ENCODE measurements at regions not wholly inside any gene's neighbourhood (a gene's known extent, or its start where the extent isn't known, plus 50 kb on each side); places are given as distances from the start of the nearest gene placed in this dataset.

DNA sequence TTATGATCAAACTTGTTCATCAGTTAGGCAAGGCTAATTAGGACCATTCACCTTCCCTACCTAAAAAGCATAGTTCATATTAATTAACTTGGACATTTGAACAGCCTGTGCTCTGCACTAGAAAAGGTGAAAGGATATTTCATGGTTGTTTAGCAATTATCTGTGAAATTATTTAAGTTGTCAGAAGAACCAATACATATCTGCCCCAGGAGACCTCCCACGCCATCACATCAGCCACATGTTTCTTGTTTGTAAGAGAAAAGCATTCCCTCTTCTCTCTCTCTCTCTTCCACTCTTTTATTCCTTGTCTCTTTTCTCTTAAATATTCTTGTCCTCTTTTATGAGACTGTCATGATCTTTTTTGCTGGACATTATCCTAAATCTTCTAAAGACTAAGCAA lies 282.0 kb upstream of the RND3 start:
- ATAC-seq (no peak), DNase-seq (ENCODE audit: low spot score) (no peak)
- intact Hi-C loops (cut with DNase I) = no loop called here

DNA sequence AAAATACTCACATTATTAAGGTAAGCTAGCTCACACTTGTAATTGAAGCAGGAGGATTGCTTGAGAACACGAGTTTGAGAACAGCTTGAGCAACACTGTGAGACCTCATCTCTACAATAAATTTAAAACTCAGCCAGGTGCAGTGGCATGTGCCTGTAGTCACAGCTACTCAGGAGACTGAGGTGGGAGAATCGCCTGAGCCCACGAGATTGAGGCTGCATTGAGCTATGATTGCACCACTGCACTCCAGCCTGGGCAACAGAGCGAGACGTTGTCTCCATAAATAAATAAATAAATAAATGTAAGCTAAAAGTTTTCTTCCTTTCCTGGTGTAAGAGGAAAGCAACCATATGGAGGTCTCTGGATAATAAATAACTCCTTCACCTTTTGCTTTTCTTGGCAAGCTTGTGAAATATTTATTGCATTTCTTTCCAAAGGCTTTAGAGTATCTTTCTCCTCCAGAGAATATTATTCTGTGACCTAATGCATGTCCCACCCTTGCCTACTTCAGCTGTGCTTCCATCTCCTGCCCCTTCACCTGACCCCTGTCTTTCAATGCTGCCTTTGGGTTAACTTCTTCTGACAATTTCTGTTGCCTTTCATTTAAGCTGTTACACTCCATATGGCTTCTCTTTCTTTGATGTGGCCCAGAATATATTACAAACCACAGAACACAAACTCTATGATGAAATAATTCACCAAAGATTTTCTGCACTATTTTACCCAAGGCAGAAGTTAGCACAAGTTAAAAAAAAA lies 280.7 kb upstream of the RND3 start:
- no peak for ATAC-seq
- no peak for DNase-seq (ENCODE audit: low spot score)
- intact Hi-C loops (cut with DNase I) = no loop called here

DNA sequence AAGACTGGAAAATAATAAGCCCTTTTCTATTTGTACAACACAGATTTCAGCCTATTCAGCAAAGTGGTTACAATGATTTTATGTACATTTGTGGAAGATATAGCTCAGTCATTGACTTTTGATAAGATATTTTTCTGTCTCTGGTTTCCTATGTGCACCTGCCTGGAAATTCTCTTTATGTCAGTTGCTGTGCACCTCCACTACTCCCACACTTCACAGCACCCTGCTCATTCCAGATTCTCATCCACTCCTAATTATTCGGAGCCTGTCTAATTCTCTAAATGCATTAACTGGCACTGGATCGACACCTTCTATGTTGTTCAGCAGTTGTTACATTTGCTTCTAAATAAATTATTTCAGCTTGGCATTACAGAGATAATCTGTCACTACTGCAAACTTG lies 275.1 kb upstream of the RND3 start:
- intact Hi-C loops (cut with DNase I) = no loop called here
- DNase-seq (ENCODE audit: low spot score) (no peak), ATAC-seq (no peak)

DNA sequence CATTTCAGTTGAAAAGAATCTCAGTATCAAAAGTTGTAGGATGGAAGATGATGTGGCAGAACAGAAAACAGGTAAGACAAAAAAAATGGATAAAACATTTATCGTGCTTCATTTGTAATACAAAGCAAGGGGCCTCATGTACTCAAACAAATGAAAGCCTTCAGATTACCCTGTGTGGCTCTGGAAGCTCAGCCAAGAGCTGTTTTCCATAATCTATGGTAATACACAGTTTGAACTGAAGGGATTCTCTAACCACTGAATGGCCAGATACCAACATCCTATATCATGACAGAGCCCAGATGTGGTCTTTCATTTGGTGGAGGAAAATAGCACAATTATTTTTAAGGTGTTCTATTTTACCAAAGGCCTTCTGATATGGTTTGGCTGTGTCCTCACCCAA lies 272.1 kb upstream of the RND3 start:
- DNase-seq (ENCODE audit: low spot score) = no peak
- no peak for ATAC-seq
- intact Hi-C loops (cut with DNase I) = no loop called here

DNA sequence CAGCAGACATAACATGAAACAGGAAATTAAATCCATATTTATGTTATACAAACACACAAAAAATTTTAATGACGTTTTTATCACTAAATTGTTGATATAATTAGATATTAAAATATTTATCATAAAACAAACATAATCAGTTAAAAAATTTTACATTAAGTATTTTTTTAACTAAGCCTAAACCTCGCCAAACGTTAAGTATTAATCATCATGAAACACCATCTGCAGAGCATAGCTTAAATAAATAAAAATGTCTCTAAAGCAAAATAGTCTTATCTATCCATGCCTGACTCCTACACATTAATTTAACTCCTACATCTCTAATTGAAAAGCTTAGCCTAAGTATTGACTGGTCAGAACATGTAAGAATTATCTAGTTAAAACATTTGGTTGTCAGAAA lies 271.6 kb upstream of the RND3 start:
- intact Hi-C loops (cut with DNase I) = no loop called here
- DNase-seq (ENCODE audit: low spot score) = no peak
- no peak for ATAC-seq

DNA sequence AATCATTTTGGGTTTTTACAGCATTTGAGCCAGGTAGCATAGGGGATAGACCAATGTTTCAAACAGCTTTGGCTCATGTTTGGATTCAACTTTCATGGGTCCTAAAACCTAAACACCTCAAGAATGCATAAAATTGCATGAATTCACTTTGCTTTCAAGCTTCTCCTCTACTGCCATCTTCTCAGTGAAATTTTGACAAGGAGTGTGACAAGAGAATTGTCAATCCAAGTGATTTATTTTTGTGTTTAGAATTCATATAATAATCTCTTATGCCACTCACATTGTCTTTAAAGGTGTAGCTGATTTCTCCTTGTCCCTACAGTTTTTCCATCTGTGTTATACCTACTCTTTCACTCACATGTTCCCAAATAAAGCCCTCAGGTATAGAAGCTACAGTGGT lies 264.8 kb upstream of the RND3 start:
- intact Hi-C loops (cut with DNase I) = no loop called here
- ATAC-seq (no peak), DNase-seq (ENCODE audit: low spot score) (no peak)

DNA sequence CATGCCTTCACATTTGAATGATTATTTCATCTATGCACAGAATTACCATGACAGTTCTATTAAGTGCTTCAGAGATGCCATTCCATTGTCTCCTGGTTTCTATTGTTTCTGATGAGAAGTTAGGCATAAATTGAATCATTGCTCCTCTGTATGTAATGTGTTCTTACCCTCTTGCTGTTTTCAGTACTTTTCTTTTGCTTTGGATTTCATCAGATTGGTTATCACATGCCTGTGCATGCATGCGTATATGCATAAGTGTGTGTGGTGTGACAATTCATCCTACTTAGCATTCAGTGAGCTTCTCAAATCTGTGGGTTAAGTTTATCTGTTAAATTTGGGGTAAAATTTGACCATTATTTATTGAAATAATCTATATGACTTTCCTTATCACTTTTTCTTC lies 263.3 kb upstream of the RND3 start:
- ATAC-seq (no peak), DNase-seq (ENCODE audit: low spot score) (no peak)
- intact Hi-C loops (cut with DNase I) = no loop called here

DNA sequence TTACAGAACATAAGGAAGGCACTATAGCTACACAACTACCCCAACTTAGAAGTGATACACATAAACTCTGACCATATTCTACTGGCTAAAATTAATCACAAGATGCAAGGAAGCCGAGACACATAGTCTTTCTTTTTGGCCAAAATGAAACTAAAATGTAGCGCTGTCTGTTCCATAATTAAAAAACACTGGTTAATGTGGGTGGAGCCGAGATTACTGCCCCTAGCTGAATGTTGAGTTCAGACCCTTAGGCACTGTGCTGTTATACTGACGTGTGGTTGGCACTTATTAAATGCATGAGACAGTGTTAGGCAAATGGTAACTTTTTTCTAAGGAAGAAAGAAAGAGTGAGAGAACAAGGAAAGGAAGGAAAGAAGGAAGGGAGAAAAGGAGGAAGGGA lies 254.6 kb upstream of the RND3 start:
- intact Hi-C loops (cut with DNase I) = no loop called here
- ATAC-seq (no peak), DNase-seq (ENCODE audit: low spot score) (no peak)

DNA sequence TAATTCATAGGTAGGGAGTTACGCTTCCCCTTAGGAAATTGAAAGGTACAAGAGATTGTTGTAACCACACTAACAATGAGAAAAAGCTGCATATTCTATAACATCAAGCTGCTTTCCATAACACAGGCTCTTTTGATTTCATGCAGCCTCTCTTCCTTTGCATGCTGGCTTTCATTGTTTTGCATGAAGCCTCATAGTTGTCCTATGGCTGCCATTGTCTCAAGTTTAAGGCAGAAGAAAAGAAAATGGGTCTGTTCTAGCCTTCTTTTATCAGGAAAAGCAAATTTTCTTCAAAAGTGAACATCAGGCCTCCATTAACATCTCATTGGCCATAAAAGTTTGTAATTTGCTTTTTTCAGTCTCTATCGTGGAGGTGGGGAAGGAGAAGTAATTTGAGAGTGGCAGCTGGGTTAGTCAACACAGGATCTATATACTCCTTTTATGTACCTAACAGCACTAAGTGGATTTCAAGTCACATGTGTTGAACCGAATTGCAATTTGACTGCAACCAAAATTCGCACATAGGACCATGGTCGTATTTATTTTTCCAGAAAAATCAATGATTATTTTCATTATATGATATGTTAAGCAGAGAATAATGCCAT lies 248.5 kb upstream of the RND3 start:
- DNase-seq (ENCODE audit: low spot score) = no peak
- ATAC-seq = no peak
- intact Hi-C loops (cut with DNase I) = no loop called here

DNA sequence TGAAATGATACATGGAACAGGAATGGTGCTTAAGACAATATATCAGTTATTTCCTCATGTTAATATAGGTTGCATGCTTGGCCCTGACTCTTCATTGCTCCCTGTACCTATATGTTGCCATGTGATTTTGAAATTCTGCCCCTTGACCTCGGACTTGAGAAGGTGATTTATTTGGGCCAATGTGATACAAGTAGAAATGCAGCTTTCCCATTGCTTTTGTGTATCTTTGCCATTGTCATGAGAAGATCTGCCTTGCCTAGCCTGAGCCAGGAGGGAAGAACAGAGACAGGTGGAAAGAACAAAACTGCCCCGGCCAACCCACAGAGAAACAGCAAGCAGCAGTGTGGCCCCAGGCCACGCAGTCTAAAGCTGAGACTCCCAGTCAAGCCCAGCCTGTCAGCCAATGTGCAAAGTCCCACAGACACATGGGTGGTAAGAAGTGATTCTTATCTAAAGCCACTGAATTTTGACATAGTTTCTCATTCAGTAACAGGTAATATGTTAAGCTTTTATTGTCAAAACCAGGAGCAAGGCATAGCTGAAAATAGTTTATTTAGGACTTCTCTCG lies 245.7 kb upstream of the RND3 start:
- intact Hi-C loops (cut with DNase I) = no loop called here
- ATAC-seq (no peak), DNase-seq (ENCODE audit: low spot score) (no peak)

DNA sequence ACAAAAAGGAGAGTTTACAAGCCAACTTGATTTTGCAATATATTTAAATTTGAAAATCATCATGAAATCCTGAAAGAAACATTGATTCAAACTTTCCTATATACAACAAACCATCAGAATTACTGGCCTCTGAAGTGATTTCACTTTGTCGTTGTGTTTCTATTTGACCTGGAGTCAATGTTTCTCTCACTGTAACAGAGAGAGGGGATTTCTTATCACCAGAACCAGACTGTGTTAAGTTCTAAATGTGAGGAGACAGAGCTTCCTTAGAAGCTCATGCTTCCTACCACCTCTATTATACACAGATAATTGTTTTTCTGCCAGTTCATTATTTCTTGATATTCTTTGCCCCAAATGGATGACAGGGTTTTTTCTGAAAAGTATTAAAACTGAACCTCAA lies 245.0 kb upstream of the RND3 start:
- intact Hi-C loops (cut with DNase I) = no loop called here
- DNase-seq (ENCODE audit: low spot score) (no peak), ATAC-seq (no peak)

DNA sequence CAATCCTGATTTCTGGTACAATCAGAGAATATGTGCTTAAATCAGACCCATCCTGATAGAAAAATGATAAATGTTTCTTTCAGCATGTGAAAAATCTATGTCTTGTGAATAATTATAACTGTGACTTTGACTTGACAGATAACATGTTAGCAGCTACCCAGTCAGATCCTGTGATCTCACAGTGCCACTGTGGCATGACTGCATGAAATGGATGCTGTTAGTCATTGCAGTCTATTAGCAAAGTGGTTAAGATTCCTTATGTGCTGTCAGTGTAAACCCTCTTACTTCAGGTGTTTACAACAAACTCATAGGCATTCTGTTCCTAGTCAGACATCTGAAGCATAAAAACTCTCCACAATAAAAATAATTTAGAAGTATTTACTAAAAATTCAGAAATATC lies 244.6 kb upstream of the RND3 start:
- intact Hi-C loops (cut with DNase I) = no loop called here
- ATAC-seq (no peak), DNase-seq (ENCODE audit: low spot score) (no peak)

DNA sequence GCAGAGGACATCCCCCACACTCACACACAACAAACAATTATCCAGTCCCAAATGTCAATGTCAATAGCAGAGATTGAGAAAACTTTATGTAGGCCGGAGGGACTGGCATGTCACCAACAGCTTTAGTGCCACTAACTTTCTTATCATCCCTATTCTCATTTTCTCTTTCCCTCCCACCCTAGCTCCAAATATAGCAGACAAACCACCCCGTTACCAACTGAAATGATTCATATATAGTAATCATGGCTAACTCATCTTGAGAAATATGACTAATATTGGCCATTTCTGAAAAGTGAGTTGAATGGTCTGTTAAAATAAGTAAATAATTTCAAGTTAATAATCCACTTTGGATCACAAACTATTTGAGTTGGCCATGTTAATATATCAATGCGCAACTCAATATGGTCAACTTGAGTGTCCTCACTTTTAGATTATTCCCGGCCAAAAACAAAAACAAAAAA lies 242.1 kb upstream of the RND3 start:
- ATAC-seq (no peak), DNase-seq (ENCODE audit: low spot score) (no peak)
- intact Hi-C loops (cut with DNase I) = no loop called here

DNA sequence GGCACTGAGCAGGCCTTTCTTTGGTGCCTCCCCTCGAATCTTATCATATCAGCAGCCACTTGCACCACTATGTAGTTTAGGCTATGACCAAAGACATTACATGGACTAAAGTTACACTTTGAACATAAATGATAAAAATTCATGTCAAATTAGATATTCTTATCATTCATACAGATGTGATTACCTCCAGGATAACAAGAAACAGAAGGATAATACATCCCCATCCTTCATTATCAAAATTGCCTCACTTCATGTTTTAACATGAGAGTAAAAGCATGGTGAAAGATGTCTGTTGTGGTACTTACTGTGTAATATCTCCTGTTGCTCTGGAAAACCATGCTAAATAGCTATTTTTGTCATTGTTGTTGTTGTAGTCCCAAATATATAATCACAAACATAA lies 230.8 kb upstream of the RND3 start:
- ATAC-seq (no peak), DNase-seq (ENCODE audit: low spot score) (no peak)
- intact Hi-C loops (cut with DNase I) = no loop called here

DNA sequence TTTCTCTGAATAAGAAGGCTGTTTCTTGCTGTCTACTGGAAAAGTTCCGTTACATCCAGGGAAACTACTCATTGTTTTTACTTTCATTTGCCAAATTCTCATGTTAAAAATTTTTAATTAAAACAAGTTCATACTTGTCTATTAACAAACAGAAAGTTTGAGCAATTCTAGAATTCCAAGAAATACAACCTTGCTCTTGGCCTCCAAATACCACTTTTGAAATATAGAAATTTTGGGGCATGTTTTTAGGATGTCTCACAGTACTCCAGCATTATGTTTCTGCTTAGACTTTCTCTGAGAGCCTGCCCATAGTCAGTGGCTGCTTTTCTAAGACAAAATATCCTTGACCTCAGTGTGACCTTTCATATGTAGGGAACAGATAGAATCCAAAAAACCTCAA lies 228.7 kb upstream of the RND3 start:
- no peak for DNase-seq (ENCODE audit: low spot score)
- intact Hi-C loops (cut with DNase I) = no loop called here
- ATAC-seq = no peak

DNA sequence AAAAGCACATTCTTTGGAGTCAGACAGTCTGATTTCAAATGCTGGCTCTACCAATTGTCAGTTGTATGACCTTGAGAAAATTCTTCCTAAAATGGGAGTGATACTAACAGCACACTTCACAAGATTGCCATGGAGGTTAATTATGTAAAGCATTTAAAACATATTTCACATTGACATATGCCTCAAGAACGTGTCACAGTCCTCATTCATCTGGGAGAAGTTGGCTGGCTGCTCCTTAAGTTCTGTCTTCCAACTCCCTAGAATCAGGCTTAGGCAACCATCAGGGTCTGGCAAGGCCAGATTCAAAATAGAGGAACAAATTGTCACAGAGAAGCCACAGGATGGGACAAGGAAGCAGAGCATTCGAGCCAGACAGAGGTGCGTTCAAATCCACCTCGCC lies 228.0 kb upstream of the RND3 start:
- intact Hi-C loops (cut with DNase I) = no loop called here
- ATAC-seq (no peak), DNase-seq (ENCODE audit: low spot score) (no peak)

DNA sequence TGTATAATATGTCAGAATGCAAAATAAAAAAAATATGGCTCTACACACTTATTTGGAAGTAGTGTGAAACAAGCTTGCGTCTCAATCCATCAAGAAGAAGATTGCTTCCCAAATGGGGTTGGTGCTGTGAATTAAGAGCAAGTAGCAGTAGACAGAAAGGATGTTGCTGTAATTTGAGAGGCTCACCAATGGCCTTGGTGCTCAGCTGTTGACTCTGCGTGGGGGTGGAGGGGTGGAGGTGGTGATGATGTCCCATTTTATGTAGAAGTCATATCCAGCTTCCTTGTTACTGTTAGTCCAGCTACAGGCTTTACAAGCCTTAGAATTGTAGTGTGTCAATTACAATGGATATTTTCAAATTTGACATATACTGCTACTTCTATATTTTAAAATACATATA lies 223.4 kb upstream of the RND3 start:
- ATAC-seq (no peak), DNase-seq (ENCODE audit: low spot score) (no peak)
- intact Hi-C loops (cut with DNase I) = no loop called here

DNA sequence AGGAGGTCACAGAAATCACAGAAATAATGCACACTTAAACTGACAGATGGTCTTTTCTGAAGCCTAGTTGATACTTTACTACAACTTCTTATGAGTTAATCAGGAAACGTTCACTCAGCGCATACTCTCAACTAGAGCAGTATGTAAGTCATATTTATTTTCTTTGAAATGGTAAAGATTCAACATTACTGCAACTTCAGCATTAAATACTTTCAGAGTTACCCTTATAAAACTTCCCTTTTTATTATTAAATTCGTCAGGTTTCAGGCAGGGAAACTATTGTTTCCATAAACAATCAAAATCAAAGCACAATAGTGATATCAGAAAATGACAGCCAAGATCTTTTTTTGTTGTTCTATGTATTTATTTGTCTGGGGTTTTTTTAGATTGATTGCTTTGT lies 222.6 kb upstream of the RND3 start:
- ATAC-seq (no peak), DNase-seq (ENCODE audit: low spot score) (no peak)
- intact Hi-C loops (cut with DNase I) = no loop called here

DNA sequence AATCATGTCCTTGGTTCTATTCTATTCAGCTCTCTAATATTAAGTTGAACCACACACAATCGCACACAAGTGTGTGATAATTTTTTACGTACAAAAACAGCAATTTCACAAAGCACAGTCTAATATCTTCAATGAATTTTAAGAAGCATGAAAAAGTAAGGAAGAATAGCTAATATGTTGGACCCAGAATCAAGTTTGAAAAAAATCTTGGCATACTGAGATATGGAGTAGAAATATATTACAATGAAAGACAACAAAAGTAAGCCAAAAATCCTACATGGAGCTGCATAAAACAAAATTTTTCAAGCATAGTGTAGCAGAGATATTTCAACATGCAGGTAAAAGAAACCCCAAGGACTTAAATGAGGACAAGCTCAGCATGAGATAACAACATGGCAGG lies 219.1 kb upstream of the RND3 start:
- DNase-seq (ENCODE audit: low spot score) (no peak), ATAC-seq (no peak)
- intact Hi-C loops (cut with DNase I) = no loop called here

DNA sequence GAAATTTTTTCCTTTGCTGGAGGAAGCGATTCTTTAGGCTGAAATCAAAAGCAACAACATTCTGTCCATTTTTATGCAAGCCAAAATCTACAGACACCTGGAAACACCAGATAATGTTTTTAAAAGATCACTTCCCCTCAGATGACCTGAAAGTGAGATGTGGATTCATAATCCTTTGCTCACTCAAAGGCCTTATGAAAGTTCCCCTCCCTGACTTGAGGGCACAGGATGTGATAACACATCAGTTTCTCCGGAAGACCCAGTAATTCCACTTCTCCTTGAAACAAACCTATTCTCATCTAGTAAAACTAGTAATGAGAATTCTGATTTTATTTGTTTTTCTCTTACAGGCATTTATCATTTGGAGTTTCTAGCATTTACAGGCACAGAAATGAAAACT lies 218.3 kb upstream of the RND3 start:
- ATAC-seq (no peak), DNase-seq (ENCODE audit: low spot score) (no peak)
- intact Hi-C loops (cut with DNase I) = no loop called here

DNA sequence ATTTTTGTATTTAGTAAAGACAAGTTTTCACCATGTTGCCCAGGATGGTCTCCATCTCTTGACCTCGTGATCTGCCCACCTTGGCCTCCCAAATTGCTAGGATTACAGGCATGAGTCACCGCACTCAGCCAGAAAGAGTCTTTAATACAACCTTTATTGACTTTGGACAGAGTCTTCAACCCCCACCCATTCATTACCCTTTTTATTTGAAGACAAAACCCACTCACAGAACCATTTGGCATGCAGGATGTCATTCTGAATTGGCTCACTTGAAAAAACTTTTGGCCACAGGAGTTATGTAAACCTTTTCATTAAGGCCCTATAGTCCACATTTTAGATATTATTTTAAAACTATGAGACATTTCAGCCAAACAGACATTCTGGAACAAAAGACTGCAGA lies 217.9 kb upstream of the RND3 start:
- DNase-seq (ENCODE audit: low spot score) (no peak), ATAC-seq (no peak)
- intact Hi-C loops (cut with DNase I) = no loop called here
